ENCODE measurements at regions not wholly inside any gene's neighbourhood (a gene's known extent, or its start where the extent isn't known, plus 50 kb on each side); places are given as distances from the start of the nearest gene placed in this dataset.

GRCh38 chrX:80206647-80207046 lies 192.1 kb downstream of the TBX22 start:
- Histone ChIP-seq H3K4me1 (ENCODE audit: control insufficient read depth in 1 of 2, insufficient read depth in 2 of 2, low read depth in 1 of 2, low read length in 1 of 2) (no peaks in the 10 kb centered on the region), H3F3A (replicated peaks; ENCODE audit: insufficient read depth) (no peaks in the 10 kb centered on the region), H3K27me3 (ENCODE audit: insufficient read depth) (no peaks in the 10 kb centered on the region), H4K20me1 (ENCODE audit: insufficient read depth) (no peaks in the 10 kb centered on the region), H3K27ac (ENCODE audit: low read depth in 2 of 2, low read length in 1 of 2) (no peak overlapping the region), H3K9me2 (no peaks in the 10 kb centered on the region), H3K9me3 (no peaks in the 10 kb centered on the region), H3K36me3 (replicated peaks in 1 of 2; ENCODE audit: control insufficient read depth in 1 of 2, insufficient read depth in 2 of 2, low read length in 1 of 2) (no peaks in the 10 kb centered on the region), H3K4me3 (ENCODE audit: low read depth in 2 of 2, low read length in 1 of 2) (no peak overlapping the region), H3K79me2 (ENCODE audit: insufficient read depth) (no peaks in the 10 kb centered on the region), H2AFZ (ENCODE audit: low read depth) (no peak overlapping the region), H3K4me2 (no peak overlapping the region), H3K9ac (no peak overlapping the region)
- CTCF ChIA-PET = no interaction called here
- POLR2A ChIA-PET = no interaction called here
- no peak for DNase-seq
- TF ChIP-seq YY1 (IDR thresholded peaks at IDR 0.05; ENCODE audit: low read depth) (no peak), FOXM1 (IDR thresholded peaks at IDR 0.05; ENCODE audit: low read depth) (no peak), USF2 (IDR thresholded peaks at IDR 0.05; ENCODE audit: borderline replicate concordance, low read depth, low read length) (no peak), SMC3 (IDR thresholded peaks at IDR 0.05; ENCODE audit: low read depth, low read length) (no peak), RXRA (IDR thresholded peaks at IDR 0.05; ENCODE audit: borderline replicate concordance, low read depth) (no peak), TEAD4 (IDR thresholded peaks at IDR 0.05; ENCODE audit: borderline replicate concordance, insufficient read depth) (no peak), RCOR1 (IDR thresholded peaks at IDR 0.05; ENCODE audit: low read length) (no peak)
- TF ChIP-seq, protein P1, sequence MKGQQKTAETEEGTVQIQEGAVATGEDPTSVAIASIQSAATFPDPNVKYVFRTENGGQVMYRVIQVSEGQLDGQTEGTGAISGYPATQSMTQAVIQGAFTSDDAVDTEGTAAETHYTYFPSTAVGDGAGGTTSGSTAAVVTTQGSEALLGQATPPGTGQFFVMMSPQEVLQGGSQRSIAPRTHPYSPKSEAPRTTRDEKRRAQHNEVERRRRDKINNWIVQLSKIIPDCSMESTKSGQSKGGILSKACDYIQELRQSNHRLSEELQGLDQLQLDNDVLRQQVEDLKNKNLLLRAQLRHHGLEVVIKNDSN (IDR thresholded peaks at IDR 0.05; ENCODE audit: borderline replicate concordance, low read depth) = no peak
- 15% methylated on average over 2 of the region's 2 CpGs for WGBS (ENCODE audit: low lambda C conversion rate)

- H3K9me3 ChIP-seq = no peaks in the 10 kb centered on the region
- WGBS (ENCODE audit: low lambda C conversion rate) = 0% methylated on average over 1 of the region's 6 CpGs
- no peaks in the 10 kb centered on the region for H3K4me1 ChIP-seq (ENCODE audit: control insufficient read depth in 1 of 2, insufficient read depth in 2 of 2, low read depth in 1 of 2, low read length in 1 of 2)
- H3K4me2 ChIP-seq = no peak overlapping the region
- TF ChIP-seq NFIC (IDR thresholded peaks at IDR 0.05; ENCODE audit: borderline replicate concordance) (no peak), EZH2phosphoT487 (IDR thresholded peaks at IDR 0.05; ENCODE audit: borderline replicate concordance, low read depth) (no peak)
- TF ChIP-seq, protein P1 (IDR thresholded peaks at IDR 0.05; ENCODE audit: borderline replicate concordance, low read depth) = no peak
- no peak overlapping the region for H3K4me3 ChIP-seq (ENCODE audit: low read depth in 2 of 2, low read length in 1 of 2)
- no peak overlapping the region for H3K27ac ChIP-seq (ENCODE audit: low read depth in 2 of 2, low read length in 1 of 2)
- CTCF ChIA-PET = no interaction called here
- H3K27me3 ChIP-seq (ENCODE audit: insufficient read depth) = no peaks in the 10 kb centered on the region
- DNase-seq = no peak
- no peaks in the 10 kb centered on the region for H3K9me2 ChIP-seq
- no peaks in the 10 kb centered on the region for H3K79me2 ChIP-seq (ENCODE audit: insufficient read depth)
- no peak overlapping the region for H3K9ac ChIP-seq
- POLR2A ChIA-PET = no interaction called here
- H3F3A ChIP-seq (replicated peaks; ENCODE audit: insufficient read depth) = no peaks in the 10 kb centered on the region
- no peaks in the 10 kb centered on the region for H4K20me1 ChIP-seq (ENCODE audit: insufficient read depth)
- H3K36me3 ChIP-seq (replicated peaks in 1 of 2; ENCODE audit: control insufficient read depth in 1 of 2, insufficient read depth in 2 of 2, low read length in 1 of 2) = no peaks in the 10 kb centered on the region
- H2AFZ ChIP-seq (ENCODE audit: low read depth) = no peak overlapping the region
Measured at GRCh38 chrX:80207327-80207726, 192.8 kb downstream of the TBX22 start.

All from SK-N-SH (cell line).